PC-3 (cell line): ENCODE measurements at regions not wholly inside any gene's neighbourhood (a gene's known extent, or its start where the extent isn't known, plus 50 kb on each side); places are given as distances from the start of the nearest gene placed in this dataset.
A peak's percentile ranks its signal among the peaks of the same experiment; 100 is the strongest.

Experiments
- ATAC-seq: fragments of 200-7000 bp; cut with Tn5 transposase; 2 replicates; pipeline ENCODE4 v1.9.1; 2020; ENCODE audit warnings: mild to moderate bottlenecking, moderate library complexity
- BruUV-seq: library from RNA; stranded (reverse); fragments of 400-500 nt; replicated peaks from 2 replicates; lab custom pipeline; 2021; lab: Mats Ljungman, UMichigan
- CTCF ChIA-PET: fragments of 300-600 bp; sonication (Branson Sonifier 250); formaldehyde crosslinking; loops from one replicate; lab custom pipeline; 2022; ENCODE audit warnings: antibody characterized with exemption; lab: Charles Lee
- POLR2A ChIA-PET: fragments of 300-600 bp; sonication (Branson Sonifier 250); formaldehyde crosslinking; loops from one replicate; lab custom pipeline; 2022; ENCODE audit warnings: antibody characterized with exemption; ENCODE audit not compliant: unreplicated experiment; lab: Charles Lee
- DNase-seq: peaks from one replicate; pipeline ENCODE4 v3.0.0-alpha.2; 2015
- H2AFZ ChIP-seq: fragments of 300-600 bp; sonication (generic); 2 replicates; pipeline ENCODE4 v1.6.0; 2016; ENCODE audit warnings: antibody characterized with exemption, low read length
- H3F3A ChIP-seq: fragments of 300-600 bp; sonication (generic); one replicate; pipeline ENCODE4 v1.6.0; 2017; ENCODE audit warnings: antibody characterized with exemption, low read length, control low read depth, mild to moderate bottlenecking; ENCODE audit not compliant: unreplicated experiment
- H3K27ac ChIP-seq: fragments of 300-600 bp; sonication (generic); 2 replicates; pipeline ENCODE4 v1.5.1; 2016; ENCODE audit warnings: mild to moderate bottlenecking, low read length
- H3K27me3 ChIP-seq: fragments of 300-600 bp; sonication (generic); 2 replicates; pipeline ENCODE4 v1.6.1; 2016; ENCODE audit warnings: low read length, mixed read lengths
- H3K36me3 ChIP-seq: fragments of 300-600 bp; sonication (generic); 2 replicates; pipeline ENCODE4 v1.6.1; 2016; ENCODE audit warnings: low read depth, mixed run types, low read length, mixed read lengths
- H3K4me1 ChIP-seq: fragments of 300-600 bp; sonication (generic); 2 replicates; pipeline ENCODE4 v1.5.1; 2016; ENCODE audit warnings: low read length; ENCODE audit not compliant: insufficient read depth
- H3K4me2 ChIP-seq: fragments of 300-600 bp; sonication (generic); 2 replicates; pipeline ENCODE4 v1.6.0; 2016; ENCODE audit warnings: low read length
- H3K4me3 ChIP-seq: fragments of 300-600 bp; sonication (generic); 2 replicates; pipeline ENCODE4 v1.5.1; 2016; ENCODE audit warnings: mild to moderate bottlenecking, low read length, mixed read lengths
- H3K79me2 ChIP-seq: fragments of 300-600 bp; sonication (generic); 2 replicates; pipeline ENCODE4 v1.6.1; 2017; ENCODE audit warnings: low read length, mixed read lengths
- H3K9ac ChIP-seq: fragments of 300-600 bp; sonication (generic); 2 replicates; pipeline ENCODE4 v1.6.0; 2016; ENCODE audit warnings: mild to moderate bottlenecking, low read length
- H3K9me2 ChIP-seq: fragments of 300-600 bp; sonication (generic); replicated peaks from 2 replicates; pipeline ENCODE4 v1.6.1; 2016; ENCODE audit warnings: mixed run types, low read length, mixed read lengths
- H3K9me3 ChIP-seq: fragments of 300-600 bp; sonication (generic); 2 replicates; pipeline ENCODE4 v1.6.1; 2016; ENCODE audit warnings: low read length, mixed read lengths
- H4K20me1 ChIP-seq: fragments of 300-600 bp; sonication (generic); 2 replicates; pipeline ENCODE4 v1.6.1; 2016; ENCODE audit warnings: low read length, mixed read lengths
- CTCF ChIP-seq: fragments of 300-600 bp; sonication (generic); conservative IDR thresholded peaks from 2 replicates; pipeline ENCODE4 v1.5.1; 2017; ENCODE audit warnings: antibody characterized with exemption, low read depth, mild to moderate bottlenecking, low read length
- EZH2 ChIP-seq: fragments of 300-600 bp; sonication (generic); IDR thresholded peaks from one replicate; pipeline ENCODE4 v1.6.1; 2017; ENCODE audit warnings: antibody characterized with exemption, mild to moderate bottlenecking, low read length; ENCODE audit not compliant: unreplicated experiment
- EZH2phosphoT487 ChIP-seq: fragments of 300-600 bp; sonication (generic); IDR thresholded peaks from 2 replicates; pipeline ENCODE4 v1.6.1; 2018; ENCODE audit warnings: mild to moderate bottlenecking, antibody characterized with exemption, low read length, borderline replicate concordance
- intact Hi-C: fragments of 100-400 bp; cut with micrococcal nuclease; formaldehyde crosslinking; loops from 2 replicates; pipeline ENCODE4 v1.9.0; 2023

GRCh38 chr21:18161841-18162240 is 82.8 kb upstream of the CHODL start:
- Histone ChIP-seq H3K9me2 (no peaks in the 10 kb centered on the region), H3K9me3 (no peaks in the 10 kb centered on the region), H3K36me3 (no peaks in the 10 kb centered on the region), H4K20me1 (no peaks in the 10 kb centered on the region), H3K9ac (no peak overlapping the region), H3K27me3 (no peaks in the 10 kb centered on the region), H3K4me1 (no peaks in the 10 kb centered on the region), H3K4me2 (no peak overlapping the region), H3F3A (no peaks in the 10 kb centered on the region), H3K79me2 (no peaks in the 10 kb centered on the region), H3K27ac (no peak overlapping the region), H2AFZ (no peak overlapping the region), H3K4me3 (no peak overlapping the region)
- CTCF ChIA-PET = no interaction called here
- TF ChIP-seq EZH2 (no peak), EZH2phosphoT487 (no peak), CTCF (no peak)
- intact Hi-C loops = no loop called here
- POLR2A ChIA-PET = no interaction called here
- ATAC-seq (no peak), DNase-seq (no peak)
- no TSS peak for BruUV-seq

- no peaks in the 10 kb centered on the region for H3F3A ChIP-seq
- H3K36me3 ChIP-seq = no peaks in the 10 kb centered on the region
- BruUV-seq = no TSS peak
- DNase-seq = no peak
- H3K9me3 ChIP-seq = no peaks in the 10 kb centered on the region
- no peaks in the 10 kb centered on the region for H3K79me2 ChIP-seq
- no peak overlapping the region for H3K4me2 ChIP-seq
- ChIA-PET POLR2A (no interaction called here), CTCF (no interaction called here)
- H3K4me1 ChIP-seq = no peaks in the 10 kb centered on the region
- H3K27ac ChIP-seq = no peak overlapping the region
- H4K20me1 ChIP-seq = no peaks in the 10 kb centered on the region
- no peak for TF ChIP-seq CTCF
- no peak for TF ChIP-seq EZH2
- no peak for TF ChIP-seq EZH2phosphoT487
- no peaks in the 10 kb centered on the region for H3K9me2 ChIP-seq
- H3K4me3 ChIP-seq = no peak overlapping the region
- ATAC-seq = no peak
- intact Hi-C loops = no loop called here
- no peak overlapping the region for H2AFZ ChIP-seq
- no peak overlapping the region for H3K9ac ChIP-seq
- no peaks in the 10 kb centered on the region for H3K27me3 ChIP-seq
Measured at GRCh38 chr21:18157406-18157805, 87.2 kb upstream of the CHODL start.

- Histone ChIP-seq H3K9ac (no peak overlapping the region), H3K4me3 (no peak overlapping the region), H2AFZ (no peak overlapping the region), H3K27me3 (no peaks in the 10 kb centered on the region), H3K4me2 (no peak overlapping the region), H3K36me3 (no peaks in the 10 kb centered on the region), H3K27ac (no peak overlapping the region), H3K4me1 (no peaks in the 10 kb centered on the region), H3K9me2 (no peaks in the 10 kb centered on the region), H3K79me2 (no peaks in the 10 kb centered on the region), H4K20me1 (no peaks in the 10 kb centered on the region), H3K9me3 (no peaks in the 10 kb centered on the region), H3F3A (no peaks in the 10 kb centered on the region)
- DNase-seq (peak; percentile 9), ATAC-seq (no peak)
- TF ChIP-seq CTCF = no peak
- no peak for TF ChIP-seq EZH2
- no peak for TF ChIP-seq EZH2phosphoT487
- intact Hi-C loops = no loop called here
- ChIA-PET CTCF (no interaction called here), POLR2A (no interaction called here)
- BruUV-seq = no TSS peak
Measured at GRCh38 chr21:18155508-18156193, 89.0 kb upstream of the CHODL start.
